ENCODE measurements at regions not wholly inside any gene's neighbourhood (a gene's known extent, or its start where the extent isn't known, plus 50 kb on each side); places are given as distances from the start of the nearest gene placed in this dataset.

- DNase-seq: no peak
These were observed 1082.1 kb upstream of the RBFOX1 start for GRCh38 chr16:6250511-6250910.

GRCh38 chr16:6249863-6250262, 1082.8 kb upstream of the RBFOX1 start:
- DNase-seq: no peak

- no peak for DNase-seq
These were observed 1084.4 kb upstream of the RBFOX1 start for GRCh38 chr16:6248199-6248598.

GRCh38 chr16:6247775-6248174, 1084.9 kb upstream of the RBFOX1 start:
- no peak for DNase-seq

GRCh38 chr16:6247150-6247549, 1085.5 kb upstream of the RBFOX1 start:
- no peak for DNase-seq

GRCh38 chr16:6246266-6246665, 1086.4 kb upstream of the RBFOX1 start:
- no peak for DNase-seq

- no peak for DNase-seq
These were observed 1100.6 kb upstream of the RBFOX1 start for GRCh38 chr16:6232056-6232455.

- DNase-seq: no peak
These were observed 1101.2 kb upstream of the RBFOX1 start for GRCh38 chr16:6231398-6231797.

GRCh38 chr16:6229186-6229585, 1103.5 kb upstream of the RBFOX1 start:
- no peak for DNase-seq

- no peak for DNase-seq
These were observed 1113.8 kb upstream of the RBFOX1 start for GRCh38 chr16:6218855-6219254.

- no peak for DNase-seq
These were observed 1115.8 kb upstream of the RBFOX1 start for GRCh38 chr16:6216836-6217235.

GRCh38 chr16:6211644-6212043, 1114.0 kb upstream of the EEF2KMT start:
- no peak for DNase-seq

GRCh38 chr16:6209355-6209930, 1111.8 kb upstream of the EEF2KMT start:
- no peak for DNase-seq

GRCh38 chr16:6207580-6207979, 1110.0 kb upstream of the EEF2KMT start:
- no peak for DNase-seq

GRCh38 chr16:6207124-6207523, 1109.5 kb upstream of the EEF2KMT start:
- DNase-seq: no peak

GRCh38 chr16:6206080-6206479, 1108.5 kb upstream of the EEF2KMT start:
- DNase-seq: no peak

GRCh38 chr16:6204945-6205344, 1107.3 kb upstream of the EEF2KMT start:
- DNase-seq: no peak

- DNase-seq: no peak
These were observed 1103.3 kb upstream of the EEF2KMT start for GRCh38 chr16:6200861-6201260.

GRCh38 chr16:6200271-6200670, 1102.7 kb upstream of the EEF2KMT start:
- DNase-seq: no peak

GRCh38 chr16:6195966-6196365, 1098.4 kb upstream of the EEF2KMT start:
- no peak for DNase-seq

GRCh38 chr16:6193718-6194117, 1096.1 kb upstream of the EEF2KMT start:
- DNase-seq: no peak

GRCh38 chr16:6192984-6193383, 1095.4 kb upstream of the EEF2KMT start:
- DNase-seq: no peak

GRCh38 chr16:6192532-6192931, 1094.9 kb upstream of the EEF2KMT start:
- no peak for DNase-seq

GRCh38 chr16:6190776-6191175, 1093.2 kb upstream of the EEF2KMT start:
- DNase-seq: no peak

GRCh38 chr16:6189216-6189615, 1091.6 kb upstream of the EEF2KMT start:
- no peak for DNase-seq

Measured in NCI-H1092 (cell line).